Femur (tissue), 1 donor: ENCODE measurements at regions not wholly inside any gene's neighbourhood (a gene's known extent, or its start where the extent isn't known, plus 50 kb on each side); places are given as distances from the start of the nearest gene placed in this dataset.

ENCODE experiments used
- DNase-seq: peaks from one replicate; pipeline ENCODE4 v3.0.0-alpha.2; 2017

- no peak for DNase-seq
These were observed 96.4 kb downstream of the TMEM170B start for GRCh38 chr6:11633741-11634509.

GRCh38 chr6:11634948-11635347 lies 97.4 kb downstream of the TMEM170B start:
- no peak for DNase-seq

GRCh38 chr6:11636121-11636520 lies 98.6 kb downstream of the TMEM170B start:
- DNase-seq = no peak

- DNase-seq = no peak
These were observed 99.7 kb downstream of the TMEM170B start for GRCh38 chr6:11637266-11637665.

- no peak for DNase-seq
These were observed 102.1 kb downstream of the TMEM170B start for GRCh38 chr6:11639376-11640235.

- no peak for DNase-seq
These were observed 102.9 kb downstream of the TMEM170B start for GRCh38 chr6:11640486-11640885.

- no peak for DNase-seq
These were observed 106.5 kb downstream of the TMEM170B start for GRCh38 chr6:11644071-11644470.

- DNase-seq = no peak
These were observed 107.1 kb downstream of the TMEM170B start for GRCh38 chr6:11644601-11645000.

GRCh38 chr6:11645016-11645415 lies 107.5 kb downstream of the TMEM170B start:
- no peak for DNase-seq

GRCh38 chr6:11648436-11648775 lies 110.9 kb downstream of the TMEM170B start:
- DNase-seq = no peak

- DNase-seq = no peak
These were observed 111.3 kb downstream of the TMEM170B start for GRCh38 chr6:11648889-11649288.

- DNase-seq = peak; percentile 51
These were observed 112.6 kb downstream of the TMEM170B start for GRCh38 chr6:11650025-11650696.

- no peak for DNase-seq
These were observed 113.2 kb downstream of the TMEM170B start for GRCh38 chr6:11650711-11651110.

- peak; percentile 41 for DNase-seq
These were observed 115.6 kb downstream of the TMEM170B start for GRCh38 chr6:11653028-11653583.

- DNase-seq = no peak
These were observed 117.3 kb downstream of the TMEM170B start for GRCh38 chr6:11654876-11655275.

- no peak for DNase-seq
These were observed 118.9 kb downstream of the TMEM170B start for GRCh38 chr6:11656491-11656890.

- DNase-seq = no peak
These were observed 118.8 kb downstream of the ADTRP start for GRCh38 chr6:11659757-11660156.

GRCh38 chr6:11662323-11662722 lies 116.3 kb downstream of the ADTRP start:
- DNase-seq = no peak

- no peak for DNase-seq
These were observed 115.1 kb downstream of the ADTRP start for GRCh38 chr6:11663519-11663918.
